CD14-positive monocyte (primary cell): ENCODE measurements at regions not wholly inside any gene's neighbourhood (a gene's known extent, or its start where the extent isn't known, plus 50 kb on each side); places are given as distances from the start of the nearest gene placed in this dataset.

ENCODE experiments used
- DNase-seq, 3 donors: peaks; one replicate each; pipeline ENCODE4 v3.0.0-alpha.2; 2011 to 2022
- H2AFZ ChIP-seq: 2 replicates; pipeline ENCODE4 v1.6.0; 2012; ENCODE audit warnings: mild to moderate bottlenecking, low read depth, low read length, inconsistent platforms; ENCODE audit not compliant: insufficient read depth, poor library complexity, severe bottlenecking
- H3K27ac ChIP-seq, 2 donors: 1 replicate in 1 of 2; 2 replicates in 1 of 2; pipeline ENCODE4 v1.5.1; 2012 to 2013; ENCODE audit warnings: low read length in 2 of 2, control low read depth in 1 of 2, inconsistent platforms in 1 of 2, low read depth in 1 of 2, mild to moderate bottlenecking in 1 of 2
- H3K27me3 ChIP-seq, 2 donors: one replicate each; pipeline versions ENCODE4 v1.6.0 to v1.6.1; 2011 to 2013; ENCODE audit warnings: low read length in 2 of 2; ENCODE audit not compliant: control insufficient read depth in 2 of 2, insufficient read depth in 2 of 2
- H3K36me3 ChIP-seq, 2 donors: replicated peaks in 1 of 2; 1 replicate in 1 of 2; 2 replicates in 1 of 2; pipeline versions ENCODE4 v1.5.1 to v1.6.1; 2012 to 2013; ENCODE audit warnings: low read length in 2 of 2, control low read depth in 1 of 2, inconsistent platforms in 1 of 2, mild to moderate bottlenecking in 1 of 2; ENCODE audit not compliant: insufficient read depth in 2 of 2, control insufficient read depth in 1 of 2
- H3K4me1 ChIP-seq, 2 donors: 1 replicate in 1 of 2; 2 replicates in 1 of 2; pipeline versions ENCODE4 v1.5.1 to v1.6.1; 2012 to 2013; ENCODE audit warnings: low read length in 2 of 2, control low read depth in 1 of 2, inconsistent platforms in 1 of 2, mild to moderate bottlenecking in 1 of 2, moderate library complexity in 1 of 2; ENCODE audit not compliant: insufficient read depth in 2 of 2, control insufficient read depth in 1 of 2
- H3K4me2 ChIP-seq: replicated peaks from 2 replicates; pipeline ENCODE3; 2012; ENCODE audit warnings: low read length, moderate library complexity, mild to moderate bottlenecking; ENCODE audit not compliant: poor library complexity, severe bottlenecking; ENCODE audit errors: extremely low read depth
- H3K4me3 ChIP-seq, 3 experiments: fragments of 200-600 bp in 1 of 3; sonication (generic) in 1 of 3; replicated peaks in 1 of 3; 1 replicate in 2 of 3; 2 replicates in 1 of 3; pipeline ENCODE4 v1.5.1; 2011 to 2013; ENCODE audit warnings: low read length in 3 of 3, mild to moderate bottlenecking in 3 of 3, control low read depth in 2 of 3, low read depth in 2 of 3, inconsistent platforms in 1 of 3, moderate library complexity in 1 of 3
- H3K79me2 ChIP-seq: 2 replicates; pipeline ENCODE4 v1.6.0; 2012; ENCODE audit warnings: mild to moderate bottlenecking, control low read depth, inconsistent platforms, low read length, moderate library complexity; ENCODE audit not compliant: insufficient read depth
- H3K9ac ChIP-seq: 2 replicates; pipeline ENCODE4 v1.6.0; 2017; ENCODE audit warnings: low read length, mild to moderate bottlenecking; ENCODE audit not compliant: insufficient read depth, poor library complexity, severe bottlenecking
- H3K9me3 ChIP-seq, 2 donors: replicated peaks in 1 of 2; 1 replicate in 1 of 2; 2 replicates in 1 of 2; pipeline versions ENCODE4 v1.5.1 to v1.6.1; 2012 to 2013; ENCODE audit warnings: low read length in 2 of 2, control low read depth in 1 of 2; ENCODE audit not compliant: control insufficient read depth in 1 of 2, insufficient read depth in 1 of 2
- H4K20me1 ChIP-seq: 2 replicates; pipeline ENCODE4 v1.6.0; 2012; ENCODE audit warnings: mild to moderate bottlenecking, low read length, control low read depth, moderate library complexity; ENCODE audit not compliant: insufficient read depth
- H3K27ac Mint-ChIP-seq, 7 donors: one replicate each; pipeline ENCODE4 v1.8.0; 2020; ENCODE audit warnings: mild to moderate bottlenecking in 7 of 7, mixed read lengths in 7 of 7, moderate library complexity in 6 of 7, inconsistent platforms in 2 of 7
- H3K27me3 Mint-ChIP-seq, 3 donors: one replicate each; pipeline ENCODE4 v1.8.0; 2021 to 2022; ENCODE audit warnings: low read depth in 3 of 3, mild to moderate bottlenecking in 3 of 3, mixed read lengths in 3 of 3, moderate library complexity in 3 of 3, inconsistent platforms in 1 of 3
- H3K36me3 Mint-ChIP-seq, 2 donors: one replicate each; pipeline ENCODE4 v1.8.0; 2020; ENCODE audit warnings: mixed read lengths in 2 of 2, inconsistent platforms in 1 of 2, mild to moderate bottlenecking in 1 of 2
- H3K4me1 Mint-ChIP-seq: one replicate; pipeline ENCODE4 v1.8.0; 2020; ENCODE audit warnings: mild to moderate bottlenecking, mixed read lengths
- H3K4me3 Mint-ChIP-seq, 2 donors: one replicate each; pipeline ENCODE4 v1.8.0; 2020; ENCODE audit warnings: mild to moderate bottlenecking in 2 of 2, mixed read lengths in 2 of 2, moderate library complexity in 1 of 2
- H3K9me3 Mint-ChIP-seq, 7 donors: one replicate each; pipeline ENCODE4 v1.8.0; 2020 to 2022; ENCODE audit warnings: mixed read lengths in 7 of 7, mild to moderate bottlenecking in 6 of 7, moderate library complexity in 6 of 7, inconsistent platforms in 2 of 7
- CTCF ChIP-seq: fragments of 200-600 bp; IDR thresholded peaks from one replicate; pipeline ENCODE4 v1.8.0; 2022; ENCODE audit warnings: antibody characterized with exemption, mild to moderate bottlenecking
- WGBS: methylation state at CpG from one replicate; pipeline ENCODE4 v1.1.5; 2013; ENCODE audit warnings: missing lambda C conversion rate; ENCODE audit not compliant: insufficient coverage; 5-methylcytosine and 5-hydroxymethylcytosine counted together
- intact Hi-C, 2 donors: fragments of 100-400 bp; cut with micrococcal nuclease; formaldehyde crosslinking; loops; one replicate each; pipeline versions ENCODE4 v1.15.0 to v1.15.1; 2023

DNA sequence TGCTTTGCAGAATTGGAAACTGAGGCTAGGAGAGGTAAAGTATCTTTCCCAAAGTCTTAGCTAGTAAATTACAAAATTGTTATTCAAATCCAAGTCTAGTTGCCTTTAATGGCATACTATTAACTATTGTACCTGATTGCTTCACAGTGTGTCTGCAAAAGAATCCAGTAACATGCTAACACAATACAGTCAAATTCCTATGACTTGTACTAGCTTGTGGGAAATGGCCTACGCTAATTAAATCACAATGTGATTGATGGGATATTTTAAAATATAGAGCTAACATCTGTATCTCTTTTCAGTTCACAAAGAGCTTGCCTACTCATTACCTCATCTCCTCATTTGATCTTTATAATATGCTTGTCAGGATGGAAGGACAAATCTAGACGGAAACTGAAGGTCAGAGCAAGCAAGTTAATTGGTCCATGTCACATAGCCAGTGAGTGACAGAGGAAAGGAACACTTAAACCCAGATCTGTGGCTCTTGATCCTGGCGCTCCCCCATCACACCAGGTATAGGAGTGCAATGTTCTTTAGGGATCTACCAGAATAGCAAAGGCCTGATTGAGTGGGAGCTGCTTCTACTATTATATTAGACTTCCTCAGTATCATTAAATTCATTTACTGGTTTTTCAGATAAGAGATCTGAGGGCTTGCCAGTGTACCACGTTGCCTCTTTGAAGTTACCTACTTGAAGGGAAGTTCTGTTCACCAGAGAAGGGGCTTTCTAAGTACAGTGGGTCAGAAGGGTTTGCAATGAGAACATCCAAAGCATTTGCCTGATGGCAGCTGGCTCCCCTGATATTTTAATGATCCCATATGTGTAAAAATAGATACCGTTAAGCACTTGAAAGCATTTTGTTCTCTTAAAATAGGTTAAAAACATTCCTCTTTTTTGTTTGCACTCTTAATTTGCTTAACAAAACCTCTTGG, 213.6 kb upstream of the SESN3 start:
- Mint-ChIP-seq H3K27ac (no peak overlapping the region), H3K4me1 (peaks cover 6% of the 10 kb centered on the region), H3K4me3 (no peak overlapping the region), H3K27me3 (peaks cover 0 to 1% (median 0%) of the 10 kb centered on the region in 3 donors), H3K36me3 (no peaks in the 10 kb centered on the region), H3K9me3 (peaks cover 2 to 12% (median 3%) of the 10 kb centered on the region in 7 donors)
- no peaks in the 10 kb centered on the region for H4K20me1 ChIP-seq
- no peak overlapping the region for H3K4me2 ChIP-seq
- WGBS, result 20% methylated on average over 1 of the region's 5 CpGs
- no peak overlapping the region for H2AFZ ChIP-seq
- H3K27me3 ChIP-seq, result no peaks in the 10 kb centered on the region
- H3K36me3 ChIP-seq, result no peaks in the 10 kb centered on the region
- no peak for DNase-seq
- H3K79me2 ChIP-seq, result no peaks in the 10 kb centered on the region
- no peak overlapping the region for H3K27ac ChIP-seq
- H3K9ac ChIP-seq, result no peak overlapping the region
- intact Hi-C loops, result no loop called here
- H3K9me3 ChIP-seq, result peaks cover 0 to 3% of the 10 kb centered on the region in 2 donors
- H3K4me3 ChIP-seq, result no peak overlapping the region
- no peak for TF ChIP-seq CTCF
- no peaks in the 10 kb centered on the region for H3K4me1 ChIP-seq

GRCh38 chr11:95443386-95443785, 212.4 kb upstream of the SESN3 start:
- no peak overlapping the region for H2AFZ ChIP-seq
- Mint-ChIP-seq H3K36me3 (no peaks in the 10 kb centered on the region), H3K27me3 (peaks cover 0 to 1% (median 0%) of the 10 kb centered on the region in 3 donors), H3K27ac (no peak overlapping the region), H3K4me1 (peaks cover 6% of the 10 kb centered on the region), H3K4me3 (no peak overlapping the region), H3K9me3 (peaks cover 2 to 12% (median 3%) of the 10 kb centered on the region in 7 donors)
- H3K27ac ChIP-seq, result no peak overlapping the region
- H3K4me1 ChIP-seq, result no peaks in the 10 kb centered on the region
- peak in 1 of 3 donors; percentile 5 for DNase-seq
- no peak overlapping the region for H3K9ac ChIP-seq
- H3K4me2 ChIP-seq, result no peak overlapping the region
- no peaks in the 10 kb centered on the region for H3K36me3 ChIP-seq
- H3K79me2 ChIP-seq, result no peaks in the 10 kb centered on the region
- no peak for TF ChIP-seq CTCF
- intact Hi-C loops, result no loop called here
- H3K27me3 ChIP-seq, result no peaks in the 10 kb centered on the region
- H3K9me3 ChIP-seq, result peaks cover 0 to 3% of the 10 kb centered on the region in 2 donors
- no peak overlapping the region for H3K4me3 ChIP-seq
- 69% methylated on average over 3 of the region's 5 CpGs for WGBS
- H4K20me1 ChIP-seq, result no peaks in the 10 kb centered on the region
